B cell (primary cell): ENCODE measurements at regions not wholly inside any gene's neighbourhood (a gene's known extent, or its start where the extent isn't known, plus 50 kb on each side); places are given as distances from the start of the nearest gene placed in this dataset.

Experiments
- CTCF ChIP-seq: fragments of 200-600 bp; IDR thresholded peaks from one replicate; pipeline ENCODE4 v1.8.0; 2022; ENCODE audit warnings: antibody characterized with exemption, mild to moderate bottlenecking
- EZH2 ChIP-seq: IDR thresholded peaks from 2 replicates; pipeline ENCODE4 v1.6.1; 2012; ENCODE audit warnings: borderline replicate concordance, low read depth, mild to moderate bottlenecking, moderate library complexity, low read length; ENCODE audit not compliant: insufficient read depth, poor library complexity, severe bottlenecking

- TF ChIP-seq CTCF (no peak), EZH2 (no peak)
Measured at GRCh38 chr19:30969591-30969990, 379.6 kb downstream of the TSHZ3 start.
